H1 (cell line): ENCODE measurements at regions not wholly inside any gene's neighbourhood (a gene's known extent, or its start where the extent isn't known, plus 50 kb on each side); places are given as distances from the start of the nearest gene placed in this dataset.

Source experiments
- CTCF ChIA-PET: fragments of 300-600 bp; sonication (Branson Sonifier 250); formaldehyde crosslinking; loops from one replicate; lab custom pipeline; 2021; ENCODE audit not compliant: partially characterized antibody; lab: Charles Lee
- POLR2A ChIA-PET: fragments of 300-600 bp; sonication (Branson Sonifier 250); formaldehyde crosslinking; loops from one replicate; lab custom pipeline; 2021; ENCODE audit warnings: inconsistent platforms; ENCODE audit not compliant: partially characterized antibody; lab: Charles Lee
- DNase-seq, 2 experiments: peaks; one replicate each; pipeline versions ENCODE4 v3.0.0 to v3.0.0-alpha.2; 2010 to 2022; ENCODE audit warnings: low spot score in 2 of 2, low read depth in 1 of 2, mixed read lengths in 1 of 2
- FAIRE-seq: peaks from 2 replicates; lab custom pipeline; 2011; peaks lifted over from hg19 to GRCh38; lab: Jason Lieb, UNC
- H2AFZ ChIP-seq: 2 replicates; pipeline ENCODE4 v1.8.1; 2012; ENCODE audit warnings: low read length, inconsistent platforms
- H2AK5ac ChIP-seq: 2 replicates; pipeline ENCODE4 v1.6.1; 2013; ENCODE audit warnings: low read depth, low read length
- H2BK120ac ChIP-seq: replicated peaks from 2 replicates; pipeline ENCODE3; 2013; ENCODE audit warnings: low read depth, low read length, inconsistent platforms
- H2BK12ac ChIP-seq: 2 replicates; pipeline ENCODE4 v1.6.1; 2013; ENCODE audit warnings: low read depth, low read length
- H2BK15ac ChIP-seq: 2 replicates; pipeline ENCODE4 v1.6.1; 2013; ENCODE audit warnings: low read length
- H2BK20ac ChIP-seq: 2 replicates; pipeline ENCODE4 v1.6.1; 2013; ENCODE audit warnings: low read length
- H2BK5ac ChIP-seq: 2 replicates; pipeline ENCODE4 v1.6.1; 2013; ENCODE audit warnings: low read depth, low read length
- H3K14ac ChIP-seq: 2 replicates; pipeline ENCODE4 v1.6.1; 2013; ENCODE audit warnings: inconsistent platforms; ENCODE audit not compliant: insufficient read length
- H3K18ac ChIP-seq: 2 replicates; pipeline ENCODE4 v1.6.1; 2013; ENCODE audit warnings: low read length; ENCODE audit errors: extremely low read depth
- H3K23ac ChIP-seq: 2 replicates; pipeline ENCODE4 v1.6.1; 2013; ENCODE audit warnings: inconsistent platforms; ENCODE audit not compliant: insufficient read length
- H3K23me2 ChIP-seq: 2 replicates; pipeline ENCODE4 v1.6.1; 2013; ENCODE audit warnings: low read depth, low read length
- H3K27ac ChIP-seq: 2 replicates; pipeline ENCODE4 v1.6.1; 2011; ENCODE audit warnings: low read depth, low read length, inconsistent platforms
- H3K27me3 ChIP-seq, 4 experiments: replicated peaks in 1 of 4; 1 replicate in 1 of 4; 2 replicates in 3 of 4; pipeline versions ENCODE4 v1.6.1 to v1.8.1; 2011 to 2013; ENCODE audit warnings: low read length in 3 of 4, mild to moderate bottlenecking in 3 of 4, inconsistent platforms in 2 of 4, mixed read lengths in 2 of 4, moderate library complexity in 1 of 4; ENCODE audit not compliant: control insufficient read depth in 3 of 4, insufficient read depth in 3 of 4; ENCODE audit errors: extremely low read depth in 1 of 4
- H3K36me3 ChIP-seq, 4 experiments: 2 replicates each; pipeline versions ENCODE4 v1.6.1 to v1.8.1; 2011 to 2013; ENCODE audit warnings: mild to moderate bottlenecking in 4 of 4, low read length in 3 of 4, moderate library complexity in 2 of 4, control low read depth in 1 of 4, inconsistent platforms in 1 of 4; ENCODE audit not compliant: insufficient read depth in 4 of 4, control insufficient read depth in 2 of 4
- H3K4ac ChIP-seq: replicated peaks from 2 replicates; pipeline ENCODE3; 2013; ENCODE audit warnings: low read length, low read depth, mixed read lengths, inconsistent platforms; ENCODE audit not compliant: insufficient read length
- H3K4me1 ChIP-seq, 4 experiments: replicated peaks in 1 of 4; 1 replicate in 1 of 4; 2 replicates in 3 of 4; pipeline versions ENCODE4 v1.6.1 to v1.8.1; 2011 to 2013; ENCODE audit warnings: low read length in 3 of 4, inconsistent platforms in 2 of 4, mixed read lengths in 1 of 4; ENCODE audit not compliant: insufficient read depth in 4 of 4, control insufficient read depth in 3 of 4
- H3K4me2 ChIP-seq, 2 experiments: 2 replicates each; pipeline versions ENCODE4 v1.6.1 to v1.8.1; 2011 to 2013; ENCODE audit warnings: low read depth in 2 of 2, low read length in 2 of 2, control low read depth in 1 of 2, inconsistent platforms in 1 of 2, mild to moderate bottlenecking in 1 of 2; ENCODE audit not compliant: insufficient read depth in 1 of 2
- H3K4me3 ChIP-seq, 4 experiments: fragments of 200-600, 300-600 bp in 1 of 4; sonication (generic), shearing (Covaris generic), sonication (Bioruptor Twin) in 1 of 4; 2 replicates each; pipeline versions ENCODE4 v1.5.1 to v1.8.1; 2011 to 2016; ENCODE audit warnings: low read length in 4 of 4, low read depth in 3 of 4, control low read depth in 2 of 4, inconsistent platforms in 2 of 4, mild to moderate bottlenecking in 2 of 4, mixed read lengths in 1 of 4, moderate library complexity in 1 of 4; ENCODE audit not compliant: insufficient read depth in 2 of 4; ENCODE audit errors: extremely low read depth in 1 of 4
- H3K56ac ChIP-seq: replicated peaks from 2 replicates; pipeline ENCODE3; 2013; ENCODE audit warnings: low read depth, mild to moderate bottlenecking, mixed read lengths, low read length, inconsistent platforms; ENCODE audit not compliant: insufficient read length
- H3K79me1 ChIP-seq: 2 replicates; pipeline ENCODE4 v1.6.1; 2013; ENCODE audit warnings: low read depth, low read length, control low read depth
- H3K79me2 ChIP-seq, 2 experiments: 2 replicates each; pipeline versions ENCODE4 v1.6.1 to v1.8.1; 2012 to 2013; ENCODE audit warnings: low read length in 2 of 2, mild to moderate bottlenecking in 2 of 2, inconsistent platforms in 1 of 2; ENCODE audit not compliant: insufficient read depth in 2 of 2, control insufficient read depth in 1 of 2
- H3K9ac ChIP-seq, 4 experiments: replicated peaks in 1 of 4; 1 replicate in 1 of 4; 2 replicates in 3 of 4; pipeline versions ENCODE4 v1.6.1 to v1.8.1; 2011 to 2013; ENCODE audit warnings: low read depth in 3 of 4, low read length in 3 of 4, control low read depth in 2 of 4, mild to moderate bottlenecking in 2 of 4, moderate library complexity in 2 of 4, inconsistent platforms in 1 of 4; ENCODE audit errors: extremely low read depth in 1 of 4
- H3K9me3 ChIP-seq, 2 experiments: 2 replicates each; pipeline versions ENCODE4 v1.6.1 to v1.8.1; 2012 to 2013; ENCODE audit warnings: mild to moderate bottlenecking in 2 of 2, moderate library complexity in 2 of 2, control low read depth in 1 of 2, inconsistent platforms in 1 of 2, low read depth in 1 of 2, low read length in 1 of 2, mixed read lengths in 1 of 2; ENCODE audit not compliant: insufficient read depth in 2 of 2
- H4K20me1 ChIP-seq, 2 experiments: replicated peaks in 1 of 2; 2 replicates each; pipeline versions ENCODE3 to v1.8.1; 2011 to 2013; ENCODE audit warnings: inconsistent platforms in 2 of 2, low read length in 2 of 2, mild to moderate bottlenecking in 1 of 2; ENCODE audit not compliant: insufficient read depth in 2 of 2, control insufficient read depth in 1 of 2
- H4K5ac ChIP-seq: 2 replicates; pipeline ENCODE4 v1.6.1; 2013; ENCODE audit warnings: low read length, low read depth, mixed read lengths, inconsistent platforms; ENCODE audit not compliant: insufficient read length
- H4K8ac ChIP-seq: 2 replicates; pipeline ENCODE4 v1.8.0; 2013; ENCODE audit warnings: mild to moderate bottlenecking, moderate library complexity, low read length, inconsistent platforms; ENCODE audit not compliant: insufficient read depth; ENCODE audit errors: extremely low read depth
- H4K91ac ChIP-seq: replicated peaks from 2 replicates; pipeline ENCODE3; 2013; ENCODE audit warnings: low read length, mixed read lengths, inconsistent platforms; ENCODE audit not compliant: insufficient read length
- CEBPB ChIP-seq: IDR thresholded peaks from 2 replicates; pipeline ENCODE4 v1.6.1; 2012; ENCODE audit warnings: low read depth, low read length
- CTBP2 ChIP-seq: IDR thresholded peaks from 2 replicates; pipeline ENCODE4 v1.7.0; 2011; ENCODE audit warnings: borderline replicate concordance, mild to moderate bottlenecking, moderate library complexity, mixed read lengths, low read length; ENCODE audit not compliant: insufficient read depth, insufficient read length
- CTCF ChIP-seq, 3 experiments: IDR thresholded peaks; 1 replicate in 2 of 3; 2 replicates in 1 of 3; pipeline versions ENCODE4 v1.5.1 to v1.6.1; 2011; ENCODE audit warnings: low read length in 3 of 3, mild to moderate bottlenecking in 3 of 3, inconsistent platforms in 2 of 3, low read depth in 1 of 3, moderate library complexity in 1 of 3; ENCODE audit not compliant: insufficient read depth in 1 of 3; ENCODE audit errors: control extremely low read depth in 1 of 3
- E2F6 ChIP-seq: IDR thresholded peaks from 2 replicates; pipeline ENCODE4 v1.6.1; 2012; ENCODE audit warnings: inconsistent platforms
- EGR1 ChIP-seq: IDR thresholded peaks from 2 replicates; pipeline ENCODE4 v1.6.1; 2011; ENCODE audit warnings: low read depth, low read length, borderline replicate concordance
- JUN ChIP-seq: IDR thresholded peaks from 2 replicates; pipeline ENCODE4 v1.6.1; 2011; ENCODE audit warnings: low read depth, mild to moderate bottlenecking, improper control_type of control experiment, low read length
- KDM1A ChIP-seq: fragments of 200-600, 300-600 bp; sonication (generic); IDR thresholded peaks from 2 replicates; pipeline ENCODE4 v1.7.1; 2016; ENCODE audit warnings: mild to moderate bottlenecking, low read length, borderline replicate concordance
- POU5F1 ChIP-seq: IDR thresholded peaks from 2 replicates; pipeline ENCODE4 v1.6.1; 2011; ENCODE audit warnings: low read depth, mild to moderate bottlenecking, low read length, moderate library complexity
- SIX5 ChIP-seq: IDR thresholded peaks from 2 replicates; pipeline ENCODE4 v1.6.1; 2011; ENCODE audit warnings: mild to moderate bottlenecking, low read depth, low read length
- SRF ChIP-seq: IDR thresholded peaks from 2 replicates; pipeline ENCODE4 v1.6.1; 2011; ENCODE audit warnings: mild to moderate bottlenecking, low read depth, low read length, moderate library complexity
- TAF1 ChIP-seq: IDR thresholded peaks from 2 replicates; pipeline ENCODE4 v1.6.1; 2011; ENCODE audit warnings: mild to moderate bottlenecking, low read depth, low read length
- TBP ChIP-seq: IDR thresholded peaks from 2 replicates; pipeline ENCODE4 v1.6.1; 2011; ENCODE audit warnings: low read depth, low read length, improper control_type of control experiment
- TEAD4 ChIP-seq: IDR thresholded peaks from 2 replicates; pipeline ENCODE4 v1.6.1; 2012; ENCODE audit warnings: low read depth, low read length, inconsistent platforms, mixed read lengths
- WGBS, 2 experiments: shearing (Covaris generic) in 1 of 2; methylation state at CpG; one replicate each; pipeline versions ENCODE4 v1.1.6 to v1.1.7; 2013 to 2015; ENCODE audit warnings: low lambda C conversion rate in 2 of 2, mixed read lengths in 2 of 2, inconsistent platforms in 1 of 2, low coverage in 1 of 2, missing lambda C conversion rate in 1 of 2; ENCODE audit not compliant: insufficient replicate concordance in 2 of 2, insufficient coverage in 1 of 2, insufficient read length in 1 of 2; ENCODE audit errors: extremely low coverage in 1 of 2, missing lambda C conversion rate in 1 of 2; 5-methylcytosine and 5-hydroxymethylcytosine counted together

GRCh38 chr2:9697909-9698308 lies 67.1 kb upstream of the YWHAQ start:
- Histone ChIP-seq H2BK120ac (no peak overlapping the region), H3K27me3 (no peaks in the 10 kb centered on the region), H4K8ac (no peak overlapping the region), H3K4me1 (peaks cover 0 to 6% (median 0%) of the 10 kb centered on the region in 4 experiments; a peak in 3 of 7 replicates), H2BK12ac (no peak overlapping the region), H3K14ac (no peak overlapping the region), H3K23me2 (no peaks in the 10 kb centered on the region), H3K36me3 (no peaks in the 10 kb centered on the region), H2AFZ (no peak overlapping the region), H3K27ac (no peak overlapping the region), H4K5ac (no peak overlapping the region), H2BK15ac (no peak overlapping the region), H2BK5ac (no peak overlapping the region), H2BK20ac (no peak overlapping the region), H3K9ac (no peak overlapping the region), H3K79me1 (no peaks in the 10 kb centered on the region), H3K4me2 (no peak overlapping the region), H3K79me2 (no peaks in the 10 kb centered on the region), H3K56ac (no peak overlapping the region), H3K23ac (no peak overlapping the region), H3K4me3 (no peak overlapping the region), H3K18ac (no peak overlapping the region), H4K91ac (no peak overlapping the region), H2AK5ac (no peak overlapping the region), H4K20me1 (no peaks in the 10 kb centered on the region), H3K4ac (no peak overlapping the region), H3K9me3 (no peaks in the 10 kb centered on the region)
- FAIRE-seq (no peak), DNase-seq (no peak)
- ChIA-PET POLR2A (no interaction called here), CTCF (no interaction called here)
- WGBS, 2 experiments, result 75% methylated on average over 5 of the region's 5 CpGs; no CpG with 5 or more reads in 1 of the 2 experiments
- TF ChIP-seq CEBPB (no peak), KDM1A (no peak), SRF (no peak), JUN (no peak), CTCF (IDR thresholded peaks at IDR 0.05; ENCODE audit: control extremely low read depth in 1 of 3, insufficient read depth in 1 of 3, low read depth in 1 of 3, low read length in 3 of 3) (no peak), TEAD4 (no peak), E2F6 (no peak), CTBP2 (no peak), EGR1 (no peak), POU5F1 (no peak), TBP (no peak), TAF1 (no peak), SIX5 (no peak)
